H7 (cell line): ENCODE measurements at regions not wholly inside any gene's neighbourhood (a gene's known extent, or its start where the extent isn't known, plus 50 kb on each side); places are given as distances from the start of the nearest gene placed in this dataset.
A peak's percentile ranks its signal among the peaks of the same experiment; 100 is the strongest.
"Not testable (repeated sequence)": the region's sequence is repeated elsewhere in the genome, so short reads cannot be mapped to it uniquely, and the experiment has no call there.

Experiments
- DNase-seq: peaks from one replicate; pipeline ENCODE4 v3.0.0; 2012
- H3K27me3 ChIP-seq: 2 replicates; pipeline ENCODE4 v1.6.0; 2011; ENCODE audit warnings: mild to moderate bottlenecking, low read length; ENCODE audit not compliant: control insufficient read depth, insufficient read depth
- H3K36me3 ChIP-seq: replicated peaks from 2 replicates; pipeline ENCODE4 v1.5.1; 2011; ENCODE audit warnings: low read length; ENCODE audit not compliant: control insufficient read depth, insufficient read depth
- H3K4me3 ChIP-seq: 2 replicates; pipeline ENCODE4 v1.5.1; 2011; ENCODE audit warnings: low read depth, mild to moderate bottlenecking, control low read depth, low read length, moderate library complexity; ENCODE audit not compliant: insufficient read depth

DNA sequence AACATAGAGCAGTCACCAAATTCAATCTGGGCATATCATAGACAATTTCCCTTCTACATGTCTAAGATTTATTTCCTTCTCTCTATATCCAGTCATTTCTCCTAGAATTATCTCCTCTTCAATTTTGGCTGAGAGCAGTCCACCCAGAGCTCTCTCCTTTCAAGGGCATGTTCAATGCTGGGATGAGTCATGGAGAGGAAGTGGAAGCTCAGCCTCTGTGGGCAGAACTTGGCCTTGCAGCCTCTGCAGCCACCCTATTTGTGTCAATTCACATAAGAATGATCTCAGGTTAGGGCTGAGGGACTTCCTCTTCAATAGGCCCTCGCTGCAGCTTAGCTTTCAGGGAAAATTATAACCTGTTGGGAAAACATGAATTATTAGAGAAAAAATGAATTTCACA, 560.8 kb downstream of the POM121L12 start:
- DNase-seq: peak; percentile 14
- no peak overlapping the region for H3K4me3 ChIP-seq
- no peaks in the 10 kb centered on the region for H3K36me3 ChIP-seq
- H3K27me3 ChIP-seq: no peaks in the 10 kb centered on the region

DNA sequence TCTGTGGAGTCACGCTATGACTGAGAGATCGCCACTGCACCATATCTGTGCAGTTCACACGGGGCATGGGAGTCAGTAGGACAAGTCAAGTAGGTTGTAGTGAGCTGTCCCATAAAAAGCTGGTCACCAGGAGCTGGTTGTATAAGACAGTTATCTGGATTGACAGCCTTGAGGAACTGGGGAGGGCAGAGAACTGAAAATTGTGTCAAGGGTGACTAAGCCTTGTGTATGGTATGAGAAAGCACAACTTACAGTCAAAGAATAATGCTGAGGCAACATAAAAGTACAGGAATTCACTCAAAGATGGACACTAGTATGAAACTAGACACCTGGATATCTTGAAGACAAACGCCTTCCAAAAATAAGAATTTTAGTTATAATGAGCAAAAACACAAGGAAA, 564.9 kb downstream of the POM121L12 start:
- no peak for DNase-seq
- Histone ChIP-seq H3K36me3 (no peaks in the 10 kb centered on the region), H3K4me3 (no peak overlapping the region), H3K27me3 (no peaks in the 10 kb centered on the region)

- no peak overlapping the region for H3K4me3 ChIP-seq
- H3K36me3 ChIP-seq: no peaks in the 10 kb centered on the region
- DNase-seq: no peak
- H3K27me3 ChIP-seq: no peaks in the 10 kb centered on the region
These were observed 567.5 kb downstream of the POM121L12 start for GRCh38 chr7:53602817-53603418.

DNA sequence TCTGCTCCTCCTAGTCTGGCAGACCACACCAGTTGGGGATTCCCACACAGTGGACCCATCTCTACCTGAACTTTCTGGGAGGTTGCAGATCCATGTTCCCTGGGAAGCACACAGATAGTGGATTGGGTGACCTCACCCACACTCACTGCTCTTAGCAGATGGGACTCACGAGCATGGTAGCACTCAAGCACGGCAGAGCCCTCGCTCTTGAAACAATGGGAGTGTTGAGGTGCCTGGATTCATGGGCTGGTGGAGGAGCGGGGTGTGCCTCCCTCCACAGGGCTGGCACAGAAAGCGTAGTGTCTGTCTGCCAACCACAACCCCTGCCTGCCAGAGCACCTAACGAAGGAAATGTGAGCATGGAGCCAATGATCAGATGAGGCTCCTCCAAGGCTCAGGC, 568.0 kb downstream of the POM121L12 start:
- DNase-seq: no peak
- Histone ChIP-seq H3K36me3 (no peaks in the 10 kb centered on the region), H3K4me3 (no peak overlapping the region), H3K27me3 (no peaks in the 10 kb centered on the region)

DNA sequence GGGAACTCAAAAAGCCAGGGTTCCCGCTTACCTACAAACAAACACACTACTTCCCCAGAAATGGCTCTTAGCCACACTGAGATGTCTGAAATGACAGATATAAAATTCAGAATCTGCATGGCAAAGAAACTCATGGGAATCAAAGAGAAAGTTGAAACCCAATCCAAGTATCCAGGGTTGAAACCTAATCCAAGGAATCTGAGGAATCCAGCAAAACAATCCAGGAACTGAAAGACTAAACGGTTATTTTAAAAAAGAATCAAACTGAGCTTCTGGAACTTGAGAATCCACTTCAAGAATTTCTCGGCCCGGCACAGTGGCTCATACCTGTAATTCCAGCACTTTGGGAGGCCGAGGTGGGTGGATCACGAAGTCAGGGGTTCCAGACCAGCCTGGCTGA, 568.8 kb downstream of the POM121L12 start:
- no peaks in the 10 kb centered on the region for H3K27me3 ChIP-seq
- DNase-seq: no peak
- H3K36me3 ChIP-seq: no peaks in the 10 kb centered on the region
- H3K4me3 ChIP-seq: no peak overlapping the region

GRCh38 chr7:53607961-53608360, 572.5 kb downstream of the POM121L12 start:
- Histone ChIP-seq H3K27me3 (no peaks in the 10 kb centered on the region), H3K36me3 (no peaks in the 10 kb centered on the region), H3K4me3 (no peak overlapping the region)
- DNase-seq: no peak

DNA sequence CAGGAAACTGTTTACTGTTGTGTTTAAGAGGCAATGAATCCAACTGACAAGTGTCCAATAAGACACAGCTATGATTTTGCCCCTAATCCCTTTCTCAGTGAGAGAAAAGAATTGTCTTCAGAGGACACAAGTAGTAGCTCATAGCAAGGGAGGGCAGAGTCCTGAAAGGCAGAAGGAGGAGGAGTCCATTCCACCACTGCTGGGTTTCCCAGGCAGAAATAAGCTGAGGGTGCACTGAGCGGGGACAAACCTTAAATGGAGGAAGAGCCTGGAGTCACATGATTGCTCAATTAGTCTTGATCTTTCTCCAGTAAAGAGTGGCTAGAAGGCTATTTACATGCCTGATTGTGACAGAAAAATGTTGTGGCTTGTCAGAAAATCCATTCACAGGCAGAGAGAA, 573.8 kb downstream of the POM121L12 start:
- Histone ChIP-seq H3K4me3 (no peak overlapping the region), H3K27me3 (no peaks in the 10 kb centered on the region), H3K36me3 (no peaks in the 10 kb centered on the region)
- no peak for DNase-seq

- no peak for DNase-seq
- Histone ChIP-seq H3K4me3 (no peak overlapping the region), H3K27me3 (no peaks in the 10 kb centered on the region), H3K36me3 (no peaks in the 10 kb centered on the region)
These were observed 575.6 kb downstream of the POM121L12 start for GRCh38 chr7:53611043-53611442.

DNA sequence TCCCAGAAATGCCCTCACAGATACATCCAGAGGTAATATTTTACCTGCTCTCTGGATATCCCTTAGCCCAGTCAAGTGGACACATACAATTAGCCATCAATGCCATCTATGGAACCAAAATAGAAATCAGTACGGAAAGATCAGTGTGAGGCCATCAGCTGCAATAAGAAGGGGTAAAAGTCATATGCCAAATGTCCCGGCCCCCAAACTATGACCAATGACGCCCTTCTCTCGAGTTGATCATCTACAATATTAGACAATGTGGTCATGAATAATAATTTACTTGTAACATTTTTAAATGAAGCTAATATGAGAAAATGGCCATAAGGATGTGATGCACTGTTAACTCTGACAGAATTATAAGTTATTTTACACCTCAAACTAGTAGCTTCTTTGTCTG, 588.9 kb downstream of the POM121L12 start:
- H3K4me3 ChIP-seq: no peak overlapping the region
- H3K27me3 ChIP-seq: no peaks in the 10 kb centered on the region
- no peaks in the 10 kb centered on the region for H3K36me3 ChIP-seq
- no peak for DNase-seq

DNA sequence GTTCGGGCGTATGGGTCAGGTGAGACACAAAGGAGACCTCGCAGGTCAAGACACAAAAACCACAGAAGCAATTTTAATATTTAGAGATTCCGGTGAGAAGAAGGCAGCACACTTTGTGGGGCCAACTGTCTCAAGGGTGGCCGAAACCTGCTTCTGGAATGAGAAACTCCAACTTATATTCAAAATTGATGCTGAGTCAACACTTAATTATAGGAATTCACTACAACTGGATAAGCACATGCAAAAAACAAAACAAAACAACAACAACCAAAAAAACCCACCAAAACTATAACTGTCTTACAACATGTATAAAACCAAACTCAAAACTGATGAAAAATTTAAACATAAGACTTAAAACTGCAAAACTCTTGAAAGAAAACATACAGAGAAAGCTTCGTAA, 593.3 kb downstream of the POM121L12 start:
- H3K36me3 ChIP-seq: no peaks in the 10 kb centered on the region
- no peak for DNase-seq
- no peak overlapping the region for H3K4me3 ChIP-seq

GRCh38 chr7:53635251-53635650, 599.8 kb downstream of the POM121L12 start:
- not testable (repeated sequence) for H3K36me3 ChIP-seq, H3K4me3 ChIP-seq, H3K27me3 ChIP-seq, DNase-seq

More for the DNA sequence above, 593.3 kb downstream of the POM121L12 start:
- no peaks in the 10 kb centered on the region for H3K27me3 ChIP-seq

GRCh38 chr7:53638517-53638916, 603.1 kb downstream of the POM121L12 start:
- no peaks in the 10 kb centered on the region for H3K36me3 ChIP-seq
- no peak overlapping the region for H3K4me3 ChIP-seq
- DNase-seq: no peak
- no peaks in the 10 kb centered on the region for H3K27me3 ChIP-seq

DNA sequence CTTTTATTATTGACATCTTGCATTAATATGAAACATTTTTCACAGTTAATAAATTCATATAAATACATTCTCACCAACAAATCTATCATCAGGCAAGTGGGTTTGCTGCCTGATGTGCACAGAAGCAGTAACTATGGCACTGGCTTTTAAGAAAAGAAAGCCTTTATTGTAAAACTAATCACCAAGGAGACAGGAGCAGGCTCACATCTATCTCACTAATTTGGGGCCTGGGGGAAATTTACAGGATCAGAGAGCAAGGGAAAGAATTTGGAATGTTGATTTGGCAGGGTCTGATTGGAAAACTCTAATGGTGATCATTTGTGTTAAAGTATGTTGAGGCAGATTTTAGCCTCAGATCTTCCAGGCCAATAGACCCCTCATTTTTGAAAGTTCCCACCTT, 605.7 kb downstream of the POM121L12 start:
- Histone ChIP-seq H3K4me3 (no peak overlapping the region), H3K36me3 (no peaks in the 10 kb centered on the region), H3K27me3 (no peaks in the 10 kb centered on the region)
- DNase-seq: no peak

- DNase-seq: no peak
These were observed 606.9 kb downstream of the POM121L12 start for GRCh38 chr7:53642361-53642760.

GRCh38 chr7:53642866-53643265, 607.4 kb downstream of the POM121L12 start:
- Histone ChIP-seq H3K4me3 (no peak overlapping the region), H3K27me3 (no peaks in the 10 kb centered on the region), H3K36me3 (no peaks in the 10 kb centered on the region)
- DNase-seq: no peak

More at GRCh38 chr7:53642361-53642760, 606.9 kb downstream of the POM121L12 start:
- H3K4me3 ChIP-seq: no peak overlapping the region
- H3K27me3 ChIP-seq: no peaks in the 10 kb centered on the region
- H3K36me3 ChIP-seq: no peaks in the 10 kb centered on the region

GRCh38 chr7:53656881-53657280, 621.4 kb downstream of the POM121L12 start:
- no peak for DNase-seq
- Histone ChIP-seq H3K4me3 (no peak overlapping the region), H3K36me3 (no peaks in the 10 kb centered on the region), H3K27me3 (no peaks in the 10 kb centered on the region)
